AG04449 (cell line): ENCODE measurements at regions not wholly inside any gene's neighbourhood (a gene's known extent, or its start where the extent isn't known, plus 50 kb on each side); places are given as distances from the start of the nearest gene placed in this dataset.

Experiments used
- CTCF ChIA-PET: fragments of 350-600 bp; formaldehyde crosslinking; extraction: SDS; loops from one replicate; lab custom pipeline; 2021; ENCODE audit warnings: antibody characterized with exemption; lab: Yijun Ruan, JAX
- POLR2A ChIA-PET: fragments of 400-600, 350-600 bp; formaldehyde crosslinking; extraction: SDS; loops from one replicate; lab custom pipeline; 2020; ENCODE audit warnings: antibody characterized with exemption, inconsistent platforms; lab: Yijun Ruan, JAX
- DNase-seq: peaks from one replicate; pipeline ENCODE4 v3.0.0-alpha.2; 2010; ENCODE audit warnings: low read depth, low spot score
- H3K4me3 ChIP-seq: 2 replicates; pipeline ENCODE4 v1.5.1; 2011; ENCODE audit warnings: low read depth, mild to moderate bottlenecking, control low read depth, low read length
- CTCF ChIP-seq: IDR thresholded peaks from one replicate; pipeline ENCODE4 v1.5.1; 2011; ENCODE audit warnings: mild to moderate bottlenecking, moderate library complexity, low read length, control low read depth, inconsistent platforms; ENCODE audit not compliant: insufficient read depth; ENCODE audit errors: missing control alignments

DNA sequence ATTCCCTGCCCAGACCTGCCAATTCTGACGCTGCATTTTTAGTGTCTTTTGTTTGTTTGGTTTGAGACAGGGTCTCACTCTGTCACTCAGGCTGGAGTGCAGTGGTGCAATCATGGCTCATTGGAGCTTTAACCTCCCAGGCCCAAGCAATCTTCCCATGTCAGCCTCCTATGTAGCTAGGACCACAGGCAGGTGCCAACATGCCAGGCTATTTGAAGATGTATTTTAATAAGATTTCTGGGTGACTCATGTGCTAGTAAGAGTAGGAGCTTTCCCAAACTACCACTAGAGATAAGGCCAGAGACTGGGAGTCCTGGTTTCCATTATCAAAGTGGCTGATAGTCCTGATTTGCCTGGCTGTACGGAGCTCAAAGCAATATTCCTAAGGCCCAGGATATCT is 693.3 kb downstream of the MED13L start:
- ChIA-PET POLR2A (no interaction called here), CTCF (no interaction called here)

GRCh38 chr12:115583591-115583990 is 693.9 kb downstream of the MED13L start:
- ChIA-PET CTCF (no interaction called here), POLR2A (no interaction called here)
- H3K4me3 ChIP-seq, result no peak overlapping the region
- no peak for TF ChIP-seq CTCF
- no peak for DNase-seq

More for the DNA sequence above, 693.3 kb downstream of the MED13L start:
- no peak for DNase-seq
- TF ChIP-seq CTCF, result no peak
- no peak overlapping the region for H3K4me3 ChIP-seq

DNA sequence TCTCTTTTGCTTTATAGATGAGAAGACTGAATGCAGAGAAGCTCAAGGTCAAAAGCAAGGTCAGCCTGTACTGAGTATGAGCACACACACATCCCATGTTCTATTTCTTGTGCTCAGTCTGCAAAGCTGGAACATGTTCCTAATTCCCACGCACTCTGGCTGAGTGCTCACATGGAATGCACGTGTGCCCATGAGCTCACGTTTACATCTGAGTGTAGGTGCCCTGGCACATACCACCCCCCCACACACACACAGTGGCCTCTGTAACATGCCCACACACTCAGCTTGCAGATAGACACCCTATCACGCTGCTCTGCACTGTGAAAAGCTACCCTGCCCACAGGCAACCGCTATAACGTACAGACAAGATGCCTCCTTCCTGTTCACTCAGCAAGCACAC is 700.1 kb downstream of the MED13L start:
- H3K4me3 ChIP-seq, result no peak overlapping the region
- ChIA-PET CTCF (no interaction called here), POLR2A (no interaction called here)
- DNase-seq, result no peak
- no peak for TF ChIP-seq CTCF

GRCh38 chr12:115574826-115575225 is 702.7 kb downstream of the MED13L start:
- CTCF ChIA-PET, result no interaction called here
- POLR2A ChIA-PET, result no interaction called here
- no peak for DNase-seq
- TF ChIP-seq CTCF, result no peak
- no peak overlapping the region for H3K4me3 ChIP-seq

- no peak overlapping the region for H3K4me3 ChIP-seq
- ChIA-PET POLR2A (no interaction called here), CTCF (no interaction called here)
- DNase-seq, result no peak
- no peak for TF ChIP-seq CTCF
Measured at GRCh38 chr12:115572440-115572839, 705.1 kb downstream of the MED13L start.

- TF ChIP-seq CTCF, result no peak
- no peak overlapping the region for H3K4me3 ChIP-seq
- ChIA-PET POLR2A (no interaction called here), CTCF (no interaction called here)
- DNase-seq, result no peak
Measured at GRCh38 chr12:115571446-115571845, 706.0 kb downstream of the MED13L start.

DNA sequence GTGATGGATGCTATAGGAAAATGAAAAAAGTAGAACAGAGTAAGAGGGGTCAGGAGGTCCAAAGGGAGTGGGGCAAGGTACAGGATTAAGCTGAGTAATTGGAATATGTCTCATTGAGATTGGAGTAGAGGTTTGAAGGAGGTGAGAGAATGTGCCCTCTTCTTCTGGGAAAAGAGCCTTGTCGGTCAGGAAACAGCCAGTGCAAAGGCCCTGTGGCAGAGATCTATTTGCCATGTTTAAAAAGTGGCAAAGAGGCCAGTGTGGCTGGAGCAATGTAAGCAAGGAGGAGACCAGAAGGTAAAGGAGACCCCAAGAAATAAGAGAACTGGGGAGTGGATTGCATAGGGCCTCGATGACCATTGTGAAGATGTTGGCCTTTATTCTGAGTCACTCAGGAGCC is 706.5 kb downstream of the MED13L start:
- CTCF ChIA-PET, result no interaction called here
- no peak for TF ChIP-seq CTCF
- no peak for DNase-seq
- H3K4me3 ChIP-seq, result no peak overlapping the region
- POLR2A ChIA-PET, result no interaction called here
